HEK293 (cell line): ENCODE measurements at regions not wholly inside any gene's neighbourhood (a gene's known extent, or its start where the extent isn't known, plus 50 kb on each side); places are given as distances from the start of the nearest gene placed in this dataset.

ENCODE experiments used
- CTCF ChIA-PET: fragments of 350-600 bp; formaldehyde crosslinking; extraction: SDS; loops from one replicate; lab custom pipeline; 2021; ENCODE audit warnings: antibody characterized with exemption; lab: Yijun Ruan, JAX
- POLR2A ChIA-PET: fragments of 300-600 bp; formaldehyde crosslinking; extraction: SDS; loops from one replicate; lab custom pipeline; 2020; ENCODE audit warnings: antibody characterized with exemption, inconsistent platforms; lab: Yijun Ruan, JAX
- H3K27ac ChIP-seq: fragments of 200-500 bp; sonication (Bioruptor generic); 2 replicates; pipeline ENCODE4 v1.5.1; 2014; ENCODE audit warnings: low read depth, low read length, control low read depth, inconsistent platforms; ENCODE audit errors: extremely low read depth
- H3K36me3 ChIP-seq, 2 experiments: fragments of 200-500 bp in 1 of 2; sonication (Bioruptor generic) in 1 of 2; 1 replicate in 1 of 2; 2 replicates in 1 of 2; pipeline ENCODE4 v1.5.1; 2014 to 2017; ENCODE audit warnings: inconsistent platforms in 2 of 2, low read length in 2 of 2; ENCODE audit not compliant: control insufficient read depth in 2 of 2, insufficient read depth in 1 of 2
- H3K4me1 ChIP-seq: fragments of 200-500 bp; sonication (Bioruptor generic); 2 replicates; pipeline ENCODE4 v1.5.1; 2014; ENCODE audit warnings: mild to moderate bottlenecking, low read length, inconsistent platforms; ENCODE audit not compliant: control insufficient read depth, insufficient read depth
- H3K4me3 ChIP-seq: 2 replicates; pipeline ENCODE4 v1.5.1; 2011; ENCODE audit warnings: low read depth, mild to moderate bottlenecking, control low read depth, low read length, moderate library complexity
- H3K9me3 ChIP-seq: fragments of 200-500 bp; sonication (Bioruptor generic); 2 replicates; pipeline ENCODE4 v1.5.1; 2014; ENCODE audit warnings: low read depth, low read length, inconsistent platforms; ENCODE audit not compliant: control insufficient read depth, insufficient read depth
- BCL11A ChIP-seq: fragments of 450-650 bp; formaldehyde crosslinking; IDR thresholded peaks from 2 replicates; pipeline ENCODE4 v1.5.1; 2016; ENCODE audit warnings: low read depth, missing biosample characterization, missing genetic modification characterization
- ELK4 ChIP-seq: IDR thresholded peaks from 2 replicates; pipeline ENCODE4 v1.6.1; 2011; ENCODE audit warnings: mild to moderate bottlenecking, low read depth, low read length, borderline replicate concordance
- GLIS2 ChIP-seq: fragments of 450-650 bp; formaldehyde crosslinking; IDR thresholded peaks from 2 replicates; pipeline ENCODE4 v1.5.1; 2016; ENCODE audit warnings: missing biosample characterization, missing genetic modification characterization
- HOXA7 ChIP-seq: sonication (generic); formaldehyde crosslinking; IDR thresholded peaks from 2 replicates; pipeline ENCODE4 v1.8.1; 2022; ENCODE audit warnings: missing genetic modification reagents, borderline replicate concordance
- IKZF3 ChIP-seq: fragments of 450-650 bp; IDR thresholded peaks from 2 replicates; pipeline ENCODE4 v1.5.0; 2018; ENCODE audit warnings: missing biosample characterization, mild to moderate bottlenecking, missing genetic modification characterization, moderate library complexity
- KLF17 ChIP-seq: fragments of 450-650 bp; formaldehyde crosslinking; IDR thresholded peaks from 2 replicates; pipeline ENCODE4 v1.5.1; 2016; ENCODE audit warnings: missing biosample characterization, missing genetic modification characterization
- MEIS1 ChIP-seq: sonication (generic); formaldehyde crosslinking; IDR thresholded peaks from 2 replicates; pipeline ENCODE4 v1.8.1; 2022; ENCODE audit warnings: missing genetic modification reagents, mild to moderate bottlenecking, borderline replicate concordance
- WT1 ChIP-seq: fragments of 450-650 bp; formaldehyde crosslinking; IDR thresholded peaks from 2 replicates; pipeline ENCODE4 v1.5.1; 2016; ENCODE audit warnings: missing biosample characterization, missing genetic modification characterization
- YY1 ChIP-seq: fragments of 450-650 bp; formaldehyde crosslinking; IDR thresholded peaks from 2 replicates; pipeline ENCODE4 v1.5.1; 2018; ENCODE audit warnings: missing biosample characterization, missing genetic modification characterization
- ZBTB48 ChIP-seq: fragments of 450-650 bp; formaldehyde crosslinking; IDR thresholded peaks from 2 replicates; pipeline ENCODE4 v1.5.1; 2016; ENCODE audit warnings: missing biosample characterization, missing genetic modification characterization
- ZBTB6 ChIP-seq: fragments of 450-650 bp; formaldehyde crosslinking; IDR thresholded peaks from 2 replicates; pipeline ENCODE4 v1.5.1; 2017; ENCODE audit warnings: missing biosample characterization, missing genetic modification characterization
- ZFHX2 ChIP-seq: fragments of 450-650 bp; formaldehyde crosslinking; conservative IDR thresholded peaks from 2 replicates; pipeline ENCODE4 v1.5.1; 2016; ENCODE audit warnings: missing biosample characterization, missing genetic modification characterization
- ZFP69B ChIP-seq: fragments of 450-650 bp; formaldehyde crosslinking; IDR thresholded peaks from 2 replicates; pipeline ENCODE4 v1.5.1; 2016; ENCODE audit warnings: missing biosample characterization, missing genetic modification characterization
- ZNF146 ChIP-seq: fragments of 450-650 bp; formaldehyde crosslinking; IDR thresholded peaks from 2 replicates; pipeline ENCODE4 v1.5.1; 2016; ENCODE audit warnings: missing biosample characterization, missing genetic modification characterization
- ZNF2 ChIP-seq: fragments of 450-650 bp; formaldehyde crosslinking; IDR thresholded peaks from 2 replicates; pipeline ENCODE4 v1.5.1; 2016; ENCODE audit warnings: missing biosample characterization, missing genetic modification characterization
- ZNF202 ChIP-seq: fragments of 450-650 bp; formaldehyde crosslinking; IDR thresholded peaks from 2 replicates; pipeline ENCODE4 v1.5.1; 2016; ENCODE audit warnings: missing biosample characterization, missing genetic modification characterization, borderline replicate concordance
- ZNF214 ChIP-seq: fragments of 450-650 bp; formaldehyde crosslinking; IDR thresholded peaks from 2 replicates; pipeline ENCODE4 v1.5.1; 2017; ENCODE audit warnings: missing biosample characterization, mild to moderate bottlenecking, missing genetic modification characterization, borderline replicate concordance
- ZNF239 ChIP-seq: fragments of 450-650 bp; formaldehyde crosslinking; IDR thresholded peaks from 2 replicates; pipeline ENCODE4 v1.5.1; 2016; ENCODE audit warnings: missing biosample characterization, missing genetic modification characterization
- ZNF280C ChIP-seq: fragments of 450-650 bp; formaldehyde crosslinking; IDR thresholded peaks from 2 replicates; pipeline ENCODE4 v1.5.1; 2016; ENCODE audit warnings: missing biosample characterization, missing genetic modification characterization
- ZNF341 ChIP-seq: fragments of 450-650 bp; formaldehyde crosslinking; IDR thresholded peaks from 2 replicates; pipeline ENCODE4; 2016; ENCODE audit warnings: low read depth, missing biosample characterization, missing genetic modification characterization
- ZNF514 ChIP-seq: fragments of 450-650 bp; formaldehyde crosslinking; IDR thresholded peaks from 2 replicates; pipeline ENCODE4 v1.5.1; 2016; ENCODE audit warnings: missing biosample characterization, missing genetic modification characterization
- ZNF555 ChIP-seq: fragments of 450-650 bp; formaldehyde crosslinking; conservative IDR thresholded peaks from 2 replicates; pipeline ENCODE4 v1.5.1; 2017; ENCODE audit warnings: missing biosample characterization, mild to moderate bottlenecking, missing genetic modification characterization, inconsistent platforms
- ZNF610 ChIP-seq: fragments of 450-650 bp; formaldehyde crosslinking; IDR thresholded peaks from 2 replicates; pipeline ENCODE4 v1.5.1; 2016; ENCODE audit warnings: missing biosample characterization, missing genetic modification characterization, borderline replicate concordance
- ZNF776 ChIP-seq: fragments of 450-650 bp; formaldehyde crosslinking; IDR thresholded peaks from 2 replicates; pipeline ENCODE4 v1.5.0; 2017; ENCODE audit warnings: missing biosample characterization, missing genetic modification characterization, borderline replicate concordance
- TF ChIP-seq, protein P1 (sequence below): fragments of 450-650 bp; formaldehyde crosslinking; IDR thresholded peaks from 2 replicates; pipeline ENCODE4 v1.5.1; 2016; ENCODE audit warnings: missing biosample characterization, missing genetic modification characterization
- TF ChIP-seq, protein P2 (sequence below): fragments of 450-650 bp; formaldehyde crosslinking; IDR thresholded peaks from 2 replicates; pipeline ENCODE4 v1.5.1; 2016; ENCODE audit warnings: missing biosample characterization, missing genetic modification characterization

- H3K9me3 ChIP-seq: no peaks in the 10 kb centered on the region
Measured at GRCh38 chr18:25651553-25651952, 299.6 kb upstream of the ZNF521 start.

DNA sequence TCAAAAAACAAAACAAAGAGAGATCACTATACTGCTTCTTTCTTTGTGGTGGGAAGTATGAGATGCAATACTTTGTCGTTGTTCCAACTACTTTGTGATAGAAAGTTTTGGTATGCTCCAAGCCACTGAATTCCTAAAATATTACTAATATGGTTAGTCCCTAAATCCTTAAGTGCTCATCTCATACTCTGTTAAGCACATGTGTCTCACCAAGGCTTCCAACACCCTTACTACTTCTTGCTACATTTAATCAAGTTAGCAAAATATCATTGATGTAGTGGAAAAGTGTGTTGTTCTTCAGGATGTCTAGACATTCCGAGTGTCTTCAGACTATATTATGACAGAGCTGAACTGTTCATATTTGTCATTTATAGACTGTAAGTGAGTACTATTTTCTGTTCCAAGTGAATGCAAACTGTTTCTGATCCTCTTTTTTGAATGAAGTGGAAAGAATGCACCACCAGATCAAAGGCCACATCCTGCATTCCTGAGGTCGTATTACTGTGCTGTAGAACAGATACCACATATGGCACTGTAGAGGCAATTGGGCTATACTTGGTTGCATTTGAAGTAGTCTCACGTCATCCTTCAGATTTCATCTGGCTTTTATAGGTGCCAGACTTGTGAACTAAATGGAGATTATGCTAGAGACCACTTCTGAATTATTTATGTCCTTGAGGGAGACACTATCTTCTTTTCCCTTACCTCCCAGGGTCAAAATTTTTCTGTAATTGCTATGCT lies 298.4 kb upstream of the ZNF521 start:
- Histone ChIP-seq H3K4me1 (no peaks in the 10 kb centered on the region), H3K4me3 (no peak overlapping the region), H3K36me3 (no peaks in the 10 kb centered on the region), H3K27ac (no peak overlapping the region), H3K9me3 (no peaks in the 10 kb centered on the region)
- ChIA-PET CTCF (no interaction called here), POLR2A (no interaction called here)
- TF ChIP-seq ZNF202 (tag by site-specific recombination) (no peak), ZFHX2 (tag by site-specific recombination) (no peak), BCL11A (no peak), ZNF776 (tag by site-specific recombination) (no peak), ZNF239 (tag by site-specific recombination) (no peak), ZFP69B (no peak), ELK4 (no peak), ZNF555 (tag by site-specific recombination) (no peak), KLF17 (no peak), ZBTB6 (tag by site-specific recombination) (no peak), ZNF146 (tag by site-specific recombination) (no peak), ZNF2 (tag by site-specific recombination) (no peak), HOXA7 (CRISPR knock-in tag) (no peak), YY1 (no peak)
- TF ChIP-seq, protein P1, sequence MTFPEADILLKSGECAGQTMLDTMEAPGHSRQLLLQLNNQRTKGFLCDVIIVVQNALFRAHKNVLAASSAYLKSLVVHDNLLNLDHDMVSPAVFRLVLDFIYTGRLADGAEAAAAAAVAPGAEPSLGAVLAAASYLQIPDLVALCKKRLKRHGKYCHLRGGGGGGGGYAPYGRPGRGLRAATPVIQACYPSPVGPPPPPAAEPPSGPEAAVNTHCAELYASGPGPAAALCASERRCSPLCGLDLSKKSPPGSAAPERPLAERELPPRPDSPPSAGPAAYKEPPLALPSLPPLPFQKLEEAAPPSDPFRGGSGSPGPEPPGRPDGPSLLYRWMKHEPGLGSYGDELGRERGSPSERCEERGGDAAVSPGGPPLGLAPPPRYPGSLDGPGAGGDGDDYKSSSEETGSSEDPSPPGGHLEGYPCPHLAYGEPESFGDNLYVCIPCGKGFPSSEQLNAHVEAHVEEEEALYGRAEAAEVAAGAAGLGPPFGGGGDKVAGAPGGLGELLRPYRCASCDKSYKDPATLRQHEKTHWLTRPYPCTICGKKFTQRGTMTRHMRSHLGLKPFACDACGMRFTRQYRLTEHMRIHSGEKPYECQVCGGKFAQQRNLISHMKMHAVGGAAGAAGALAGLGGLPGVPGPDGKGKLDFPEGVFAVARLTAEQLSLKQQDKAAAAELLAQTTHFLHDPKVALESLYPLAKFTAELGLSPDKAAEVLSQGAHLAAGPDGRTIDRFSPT: no peak
- TF ChIP-seq, protein P2, sequence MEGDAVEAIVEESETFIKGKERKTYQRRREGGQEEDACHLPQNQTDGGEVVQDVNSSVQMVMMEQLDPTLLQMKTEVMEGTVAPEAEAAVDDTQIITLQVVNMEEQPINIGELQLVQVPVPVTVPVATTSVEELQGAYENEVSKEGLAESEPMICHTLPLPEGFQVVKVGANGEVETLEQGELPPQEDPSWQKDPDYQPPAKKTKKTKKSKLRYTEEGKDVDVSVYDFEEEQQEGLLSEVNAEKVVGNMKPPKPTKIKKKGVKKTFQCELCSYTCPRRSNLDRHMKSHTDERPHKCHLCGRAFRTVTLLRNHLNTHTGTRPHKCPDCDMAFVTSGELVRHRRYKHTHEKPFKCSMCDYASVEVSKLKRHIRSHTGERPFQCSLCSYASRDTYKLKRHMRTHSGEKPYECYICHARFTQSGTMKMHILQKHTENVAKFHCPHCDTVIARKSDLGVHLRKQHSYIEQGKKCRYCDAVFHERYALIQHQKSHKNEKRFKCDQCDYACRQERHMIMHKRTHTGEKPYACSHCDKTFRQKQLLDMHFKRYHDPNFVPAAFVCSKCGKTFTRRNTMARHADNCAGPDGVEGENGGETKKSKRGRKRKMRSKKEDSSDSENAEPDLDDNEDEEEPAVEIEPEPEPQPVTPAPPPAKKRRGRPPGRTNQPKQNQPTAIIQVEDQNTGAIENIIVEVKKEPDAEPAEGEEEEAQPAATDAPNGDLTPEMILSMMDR (tag by site-specific recombination): no peak

More at GRCh38 chr18:25651553-25651952, 299.6 kb upstream of the ZNF521 start:
- H3K27ac ChIP-seq: no peak overlapping the region
- H3K36me3 ChIP-seq: no peaks in the 10 kb centered on the region
- ChIA-PET CTCF (interaction anchor here (0.5 kb wide), 1 partner anchor 10 kb away, joined by 5 read pairs; no protein-coding TSS in a partner anchor), POLR2A (no interaction called here)
- no peak for TF ChIP-seq ZNF610 (tag by site-specific recombination)
- TF ChIP-seq GLIS2: no peak
- TF ChIP-seq ZNF214 (tag by site-specific recombination): no peak
- no peak for TF ChIP-seq ZBTB48 (tag by site-specific recombination)
- no peak for TF ChIP-seq IKZF3 (tag by site-specific recombination)
- no peak for TF ChIP-seq ZNF341 (tag by site-specific recombination)
- no peak for TF ChIP-seq MEIS1 (CRISPR knock-in tag)
- no peak for TF ChIP-seq ZNF514 (tag by site-specific recombination)
- TF ChIP-seq ZNF280C (tag by site-specific recombination): no peak
- no peak for TF ChIP-seq WT1 (tag by site-specific recombination)
- no peak overlapping the region for H3K4me3 ChIP-seq
- H3K4me1 ChIP-seq: no peaks in the 10 kb centered on the region
